RWPE1 (cell line): ENCODE measurements at regions not wholly inside any gene's neighbourhood (a gene's known extent, or its start where the extent isn't known, plus 50 kb on each side); places are given as distances from the start of the nearest gene placed in this dataset.

Experiments used
- CTCF ChIA-PET: fragments of 350-600 bp; sonication (Branson Sonifier 250); formaldehyde crosslinking; extraction: SDS; loops from one replicate; lab custom pipeline; 2021; lab: Yijun Ruan, JAX
- POLR2A ChIA-PET: fragments of 400-600 bp; formaldehyde crosslinking; extraction: SDS; loops from one replicate; lab custom pipeline; 2020; ENCODE audit warnings: antibody characterized with exemption; ENCODE audit not compliant: low non-redundant PET; lab: Yijun Ruan, JAX
- DNase-seq: peaks from one replicate; pipeline ENCODE4 v3.0.0; 2012; ENCODE audit warnings: low spot score
- H3K27ac ChIP-seq: fragments of 450-650 bp; 2 replicates; pipeline ENCODE4 v1.5.1; 2017
- TF ChIP-seq, protein P1 (sequence below): fragments of 450-650 bp; conservative IDR thresholded peaks from 2 replicates; pipeline ENCODE4 v1.5.1; 2017; ENCODE audit warnings: low read depth, mild to moderate bottlenecking

DNA sequence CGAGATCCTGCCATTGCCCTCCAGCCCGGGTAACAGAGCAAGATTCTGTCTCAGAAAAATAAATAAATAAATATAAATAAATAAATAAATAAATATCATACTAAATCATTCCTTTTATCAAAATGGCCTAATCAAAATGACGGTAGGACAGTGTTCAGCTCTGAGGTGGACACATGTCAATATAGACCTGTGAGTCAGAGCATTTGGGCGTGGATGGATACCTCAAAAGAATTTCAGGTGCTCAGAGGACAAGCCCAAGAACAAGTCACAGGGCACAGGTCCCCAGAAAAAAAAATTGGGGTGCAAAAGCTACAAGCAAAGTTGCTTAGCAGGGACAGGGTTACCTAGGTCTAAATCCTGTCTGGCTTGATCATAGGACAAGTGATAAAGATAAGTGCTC lies 204.7 kb upstream of the HS3ST1 start:
- H3K27ac ChIP-seq: 0 out of 2 replicates have a peak overlapping the region, but pooled peaks have one; percentile 65
- TF ChIP-seq, protein P1, sequence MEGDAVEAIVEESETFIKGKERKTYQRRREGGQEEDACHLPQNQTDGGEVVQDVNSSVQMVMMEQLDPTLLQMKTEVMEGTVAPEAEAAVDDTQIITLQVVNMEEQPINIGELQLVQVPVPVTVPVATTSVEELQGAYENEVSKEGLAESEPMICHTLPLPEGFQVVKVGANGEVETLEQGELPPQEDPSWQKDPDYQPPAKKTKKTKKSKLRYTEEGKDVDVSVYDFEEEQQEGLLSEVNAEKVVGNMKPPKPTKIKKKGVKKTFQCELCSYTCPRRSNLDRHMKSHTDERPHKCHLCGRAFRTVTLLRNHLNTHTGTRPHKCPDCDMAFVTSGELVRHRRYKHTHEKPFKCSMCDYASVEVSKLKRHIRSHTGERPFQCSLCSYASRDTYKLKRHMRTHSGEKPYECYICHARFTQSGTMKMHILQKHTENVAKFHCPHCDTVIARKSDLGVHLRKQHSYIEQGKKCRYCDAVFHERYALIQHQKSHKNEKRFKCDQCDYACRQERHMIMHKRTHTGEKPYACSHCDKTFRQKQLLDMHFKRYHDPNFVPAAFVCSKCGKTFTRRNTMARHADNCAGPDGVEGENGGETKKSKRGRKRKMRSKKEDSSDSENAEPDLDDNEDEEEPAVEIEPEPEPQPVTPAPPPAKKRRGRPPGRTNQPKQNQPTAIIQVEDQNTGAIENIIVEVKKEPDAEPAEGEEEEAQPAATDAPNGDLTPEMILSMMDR: no peak
- CTCF ChIA-PET: no interaction called here

DNA sequence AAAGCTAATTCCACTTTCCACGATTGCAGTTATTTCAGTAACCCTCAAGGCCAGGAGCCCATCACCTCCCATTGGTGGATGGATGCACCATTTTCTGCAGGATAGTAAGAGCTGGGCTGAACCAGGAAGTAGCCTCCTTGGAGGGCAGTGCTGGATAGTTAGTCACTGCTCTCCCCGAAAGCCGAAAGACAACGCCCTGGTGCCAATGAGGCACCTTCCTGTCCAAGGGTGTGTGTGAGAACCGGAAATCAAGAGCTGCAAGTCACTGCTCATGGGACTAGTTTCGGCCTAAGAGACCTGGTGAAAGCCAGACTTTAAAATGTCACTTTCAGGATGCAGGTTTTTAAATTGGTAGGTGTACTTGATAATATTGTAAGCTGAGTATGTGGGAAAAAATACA lies 203.8 kb upstream of the HS3ST1 start:
- DNase-seq: peak; percentile 49
- CTCF ChIA-PET: no interaction called here
- TF ChIP-seq, protein P1: no peak
- H3K27ac ChIP-seq: peak overlapping the region; percentile 65
- POLR2A ChIA-PET: no interaction called here

More for the DNA sequence above, 204.7 kb upstream of the HS3ST1 start:
- POLR2A ChIA-PET: no interaction called here
- DNase-seq: no peak

DNA sequence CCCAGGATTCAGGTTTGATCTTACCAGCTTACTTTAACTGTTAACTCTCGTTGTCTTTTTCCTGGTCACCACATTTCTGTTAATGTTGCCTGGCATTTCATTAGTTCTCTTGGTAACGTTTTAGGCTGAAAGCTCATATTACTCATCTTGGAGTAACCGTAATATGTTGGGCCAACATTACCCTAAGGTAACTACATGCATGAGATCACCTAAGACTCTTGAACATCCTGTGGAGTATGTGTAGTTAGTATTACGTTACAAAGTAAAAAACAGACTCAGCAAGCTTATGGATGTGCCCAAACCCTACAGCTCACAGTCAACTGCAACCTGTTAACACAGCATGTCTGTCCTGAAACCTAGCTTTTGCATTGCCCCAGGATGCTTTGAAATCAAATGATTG lies 203.3 kb upstream of the HS3ST1 start:
- peak overlapping the region; percentile 65; the same call in 1 of the 2 replicates for H3K27ac ChIP-seq
- POLR2A ChIA-PET: no interaction called here
- TF ChIP-seq, protein P1: no peak
- no peak for DNase-seq
- CTCF ChIA-PET: no interaction called here

DNA sequence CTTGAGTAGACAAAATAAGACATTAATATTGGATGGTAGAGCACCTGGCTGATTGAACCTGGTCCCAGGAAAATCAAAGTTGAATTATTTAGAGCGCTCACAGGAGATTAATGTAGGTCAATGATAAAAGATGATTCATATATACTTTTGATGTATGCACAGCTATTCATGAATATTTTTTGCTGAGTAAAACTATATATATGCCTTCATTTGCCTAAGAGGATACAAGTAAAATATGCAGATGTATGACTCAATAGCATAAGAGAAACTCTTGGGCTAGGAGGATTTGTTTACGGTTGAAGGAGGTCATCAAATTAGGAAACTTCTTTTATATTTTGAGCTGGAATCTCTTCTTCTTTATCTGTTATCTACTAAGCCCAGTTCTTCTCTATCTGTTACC lies 202.7 kb upstream of the HS3ST1 start:
- no peak overlapping the region for H3K27ac ChIP-seq
- ChIA-PET CTCF (no interaction called here), POLR2A (no interaction called here)
- TF ChIP-seq, protein P1: no peak
- no peak for DNase-seq

- no peak overlapping the region for H3K27ac ChIP-seq
- TF ChIP-seq, protein P1: no peak
- no peak for DNase-seq
- POLR2A ChIA-PET: no interaction called here
- CTCF ChIA-PET: no interaction called here
Measured at GRCh38 chr4:11628093-11628725, 199.5 kb upstream of the HS3ST1 start.

GRCh38 chr4:11626066-11626465 lies 197.4 kb upstream of the HS3ST1 start:
- no peak overlapping the region for H3K27ac ChIP-seq
- POLR2A ChIA-PET: no interaction called here
- TF ChIP-seq, protein P1: no peak
- CTCF ChIA-PET: interaction anchor here (0.7 kb wide), 1 partner anchor 1462 kb away, joined by 3 read pairs; no protein-coding TSS in a partner anchor
- DNase-seq: peak; percentile 53
